Skin epidermis (tissue), 12 donors: ENCODE measurements at regions not wholly inside any gene's neighbourhood (a gene's known extent, or its start where the extent isn't known, plus 50 kb on each side); places are given as distances from the start of the nearest gene placed in this dataset.

ENCODE experiments used
- H3K27ac ChIP-seq, 21 experiments: fragments of 200-600 bp; sonication (generic) in 11 of 21; one replicate each; pipeline ENCODE4 v1.5.0; 2020; ENCODE audit warnings: mild to moderate bottlenecking in 3 of 21, inconsistent platforms in 2 of 21, moderate library complexity in 2 of 21
- H3K4me3 ChIP-seq, 7 experiments: fragments of 200-600 bp; sonication (generic) in 2 of 7; one replicate each; pipeline ENCODE4 v1.5.0; 2020; ENCODE audit warnings: inconsistent platforms in 2 of 7, mild to moderate bottlenecking in 2 of 7, moderate library complexity in 1 of 7

DNA sequence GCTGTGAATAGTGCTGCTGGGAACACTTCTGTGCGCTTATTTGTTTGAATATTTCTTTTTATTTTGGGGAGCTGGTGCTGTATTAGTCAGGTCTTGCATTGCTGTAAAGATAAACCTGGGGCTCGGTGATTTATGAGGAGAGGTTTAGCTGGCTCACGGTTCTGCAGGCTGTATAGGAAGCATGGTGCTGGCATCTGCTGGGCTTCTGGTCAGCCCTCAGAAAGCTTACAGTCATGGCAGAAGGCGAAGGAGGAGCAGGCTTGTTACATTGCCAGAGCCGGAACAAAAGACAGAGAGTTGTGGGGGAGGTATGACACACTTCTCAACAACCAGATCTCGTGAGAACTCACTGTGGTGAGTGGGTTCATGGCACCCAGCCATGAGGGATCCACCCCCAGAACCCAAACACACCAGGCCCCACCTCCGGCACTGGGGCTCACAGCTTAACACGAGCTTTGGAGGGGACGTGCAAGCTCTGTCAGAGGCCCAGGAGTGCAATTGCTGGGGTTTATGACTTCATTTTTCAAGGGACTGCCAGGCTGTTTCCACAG, 68.8 kb upstream of the GATA5 start:
- no peak overlapping the region for H3K27ac ChIP-seq

DNA sequence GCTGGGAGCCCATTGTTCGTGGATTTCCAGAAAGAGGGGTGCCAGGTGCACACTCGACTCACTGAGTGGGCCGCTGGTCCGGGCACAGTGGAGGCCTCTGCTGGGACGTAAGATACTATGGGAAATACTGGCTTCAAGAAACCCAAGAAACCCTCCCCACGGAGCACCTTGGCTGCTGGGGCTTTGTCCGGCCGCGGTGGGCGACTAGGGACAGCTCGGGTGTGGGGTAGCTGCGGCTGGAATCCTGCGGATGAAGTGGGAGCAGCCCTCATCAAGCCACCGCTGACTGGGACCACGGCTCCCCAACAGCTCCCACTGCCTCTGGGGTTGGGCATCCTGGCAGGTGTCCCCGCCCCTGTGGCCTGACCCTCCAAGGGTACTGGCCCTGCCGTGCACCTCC, 69.5 kb upstream of the GATA5 start:
- Histone ChIP-seq H3K27ac (no peak overlapping the region), H3K4me3 (no peak overlapping the region)

More for the DNA sequence above, 68.8 kb upstream of the GATA5 start:
- no peak overlapping the region for H3K4me3 ChIP-seq

DNA sequence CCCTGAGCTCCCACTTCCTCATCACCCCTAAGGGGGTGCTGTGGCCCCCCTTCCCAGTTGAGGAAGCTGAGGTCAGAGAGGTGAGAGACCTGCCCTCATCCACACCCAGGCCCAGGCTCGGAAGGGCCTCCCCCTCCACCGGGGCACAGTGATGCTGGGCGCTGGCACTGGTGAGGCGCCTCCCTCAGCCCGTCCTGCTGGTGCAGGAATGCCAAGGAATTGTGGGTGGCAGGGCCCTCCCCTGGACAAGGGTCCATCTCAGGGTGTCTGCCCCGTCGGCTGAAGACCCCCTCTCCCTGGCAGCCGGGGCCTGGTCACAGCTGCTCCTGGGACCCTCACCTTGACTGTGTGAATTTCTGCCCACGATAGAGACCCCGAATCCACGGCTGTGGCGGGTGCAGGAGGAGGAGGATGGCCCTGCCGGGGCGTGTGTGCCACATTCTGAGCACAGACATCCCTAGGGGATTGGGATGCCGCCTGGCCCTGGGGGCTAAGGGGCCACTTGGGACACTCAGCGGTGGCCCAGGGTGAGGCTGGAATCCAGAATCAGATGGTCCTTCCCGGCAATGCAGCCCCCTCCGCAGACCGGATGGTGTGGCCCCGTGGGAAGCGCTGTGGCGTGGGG, 70.2 kb upstream of the GATA5 start:
- Histone ChIP-seq H3K4me3 (no peak overlapping the region), H3K27ac (no peak overlapping the region)

DNA sequence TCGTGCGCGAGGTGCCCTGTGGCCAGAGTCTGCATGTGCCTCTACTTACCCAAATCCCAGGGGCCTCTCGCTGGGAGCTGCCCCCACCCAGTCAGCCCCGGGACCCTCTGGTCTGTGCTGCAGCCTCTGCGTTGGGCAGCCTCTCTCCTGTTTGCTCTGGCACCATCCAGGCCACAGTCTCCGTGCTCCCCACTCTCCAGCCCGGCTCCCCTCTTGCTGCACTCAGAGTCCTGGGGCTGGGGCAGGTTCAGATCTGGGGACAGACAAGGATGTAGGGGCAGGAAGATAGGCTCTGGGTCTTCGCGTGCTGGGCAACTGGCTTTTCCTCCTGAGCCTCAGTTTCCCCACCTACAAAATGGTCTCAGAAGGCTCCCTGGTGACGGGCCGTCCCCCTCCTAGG, 70.8 kb upstream of the GATA5 start:
- H3K4me3 ChIP-seq, result no peak overlapping the region
- no peak overlapping the region for H3K27ac ChIP-seq

DNA sequence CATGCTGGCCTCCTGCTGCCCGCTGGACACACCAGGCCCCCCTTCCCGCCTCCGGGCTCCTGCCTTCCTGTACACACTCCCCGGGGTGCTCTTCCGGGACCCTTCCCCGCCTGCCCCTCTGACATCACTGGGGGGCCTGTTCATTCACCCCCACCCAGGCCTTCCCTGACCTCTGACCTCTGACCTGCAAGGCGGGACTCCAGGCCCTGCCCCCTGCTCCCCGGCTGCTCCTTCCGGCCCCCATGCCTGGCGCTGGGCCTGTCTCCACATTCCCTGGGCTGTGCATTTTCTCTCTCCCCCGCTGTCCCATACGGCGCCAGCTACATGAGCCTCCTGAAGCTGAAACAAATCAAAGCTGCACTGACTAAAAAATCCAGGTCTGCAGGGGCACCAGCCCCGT, 71.6 kb upstream of the GATA5 start:
- Histone ChIP-seq H3K27ac (no peak overlapping the region), H3K4me3 (no peak overlapping the region)

DNA sequence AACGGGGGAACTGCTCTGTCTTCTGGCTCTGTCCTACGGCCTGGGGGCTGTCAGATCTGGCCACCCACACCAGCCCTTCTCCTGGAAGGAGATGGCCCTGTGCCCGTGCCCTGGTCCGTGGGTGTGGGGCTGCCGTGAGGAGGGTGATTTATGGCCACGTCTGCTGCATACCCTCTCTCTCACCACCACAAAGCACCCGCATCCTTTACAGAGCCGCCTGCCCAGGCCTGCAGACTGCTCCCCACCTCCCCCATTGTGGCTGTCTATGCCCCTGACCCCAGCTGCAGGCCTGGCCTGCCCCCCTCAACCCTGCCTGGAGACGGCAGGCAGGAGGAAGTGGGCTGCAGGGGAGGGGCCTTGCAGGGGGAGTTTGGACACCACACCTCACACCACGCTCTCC, 72.7 kb upstream of the GATA5 start:
- Histone ChIP-seq H3K4me3 (no peak overlapping the region), H3K27ac (no peak overlapping the region)

DNA sequence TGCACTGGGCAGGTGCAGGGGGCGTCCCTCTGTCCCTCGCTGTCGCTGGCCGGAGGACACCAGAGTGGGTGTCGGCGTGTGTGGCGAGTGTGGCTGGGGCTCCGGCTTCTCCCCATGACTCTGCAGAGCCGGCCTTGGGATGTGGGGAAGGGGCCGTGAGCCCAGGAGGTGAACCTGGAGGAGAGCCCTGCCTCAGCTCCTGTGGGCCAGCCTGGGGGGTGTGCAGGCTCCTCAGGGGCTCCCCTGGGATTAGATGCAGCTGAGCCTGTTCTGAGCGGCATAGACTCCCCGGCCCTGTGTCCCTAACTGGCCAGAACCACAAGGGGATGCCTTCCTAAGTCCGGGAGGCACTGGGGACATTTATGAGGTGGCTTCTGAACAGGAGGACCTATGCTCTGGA, 73.2 kb upstream of the GATA5 start:
- H3K27ac ChIP-seq, result no peak overlapping the region
- no peak overlapping the region for H3K4me3 ChIP-seq

DNA sequence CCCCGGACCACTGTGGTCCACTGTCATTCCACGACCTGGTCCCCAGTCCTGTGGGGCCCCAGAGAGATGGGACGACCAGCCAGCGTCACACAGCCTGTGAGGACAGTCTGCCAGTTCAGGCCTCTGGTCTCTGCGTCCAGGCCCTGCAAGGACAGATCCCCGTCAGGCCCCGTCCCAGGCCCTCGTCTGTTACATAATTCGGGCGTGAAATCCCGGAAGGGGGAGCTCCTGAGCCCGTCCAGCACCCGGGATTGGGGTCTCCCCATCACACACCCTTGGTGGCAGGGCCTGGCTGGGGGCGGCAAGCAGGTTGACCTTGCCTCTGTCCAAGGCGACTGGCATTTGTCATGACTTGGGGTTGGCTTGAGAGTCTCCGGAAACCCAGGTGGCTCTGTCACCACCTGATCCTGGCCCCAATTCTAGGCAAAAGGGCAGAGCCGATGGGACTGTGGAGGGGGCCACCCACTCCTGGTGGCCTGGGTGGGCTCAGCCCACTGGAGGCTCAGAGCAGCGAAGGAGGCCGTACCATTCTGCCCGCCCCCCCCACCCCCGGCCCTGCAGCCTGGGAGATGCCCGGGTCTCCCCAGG, 73.8 kb upstream of the GATA5 start:
- no peak overlapping the region for H3K4me3 ChIP-seq
- H3K27ac ChIP-seq, result no peak overlapping the region

DNA sequence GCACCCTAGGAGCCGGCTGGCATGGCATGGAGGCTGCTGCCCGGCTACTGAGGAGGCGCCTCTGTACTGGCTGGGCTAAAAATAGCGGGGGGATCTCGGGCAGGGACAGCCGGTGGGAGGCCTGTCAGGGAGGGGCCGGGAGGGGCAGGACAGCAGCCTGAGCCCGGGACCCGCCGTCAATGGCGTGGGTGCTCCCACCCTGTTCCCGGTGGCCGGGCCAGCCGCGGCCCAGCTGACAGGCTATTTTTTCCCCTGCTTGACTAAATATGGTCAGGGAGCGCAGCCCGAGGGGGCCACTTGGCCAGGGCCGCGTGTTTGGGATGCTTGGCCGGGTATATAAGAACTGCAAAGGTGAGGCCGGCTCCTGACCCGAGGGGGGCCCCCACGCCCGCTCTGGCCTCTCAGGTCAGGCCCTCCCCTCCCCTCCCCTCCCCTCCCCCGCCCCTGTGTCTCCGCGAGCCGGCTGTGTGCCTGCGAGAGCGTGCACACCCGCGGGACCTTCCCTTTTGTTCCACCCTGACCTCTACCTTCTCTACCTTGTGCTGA, 74.4 kb upstream of the GATA5 start:
- Histone ChIP-seq H3K27ac (no peak overlapping the region), H3K4me3 (peak overlapping the region in 1 of 7 experiments; percentile 19)

DNA sequence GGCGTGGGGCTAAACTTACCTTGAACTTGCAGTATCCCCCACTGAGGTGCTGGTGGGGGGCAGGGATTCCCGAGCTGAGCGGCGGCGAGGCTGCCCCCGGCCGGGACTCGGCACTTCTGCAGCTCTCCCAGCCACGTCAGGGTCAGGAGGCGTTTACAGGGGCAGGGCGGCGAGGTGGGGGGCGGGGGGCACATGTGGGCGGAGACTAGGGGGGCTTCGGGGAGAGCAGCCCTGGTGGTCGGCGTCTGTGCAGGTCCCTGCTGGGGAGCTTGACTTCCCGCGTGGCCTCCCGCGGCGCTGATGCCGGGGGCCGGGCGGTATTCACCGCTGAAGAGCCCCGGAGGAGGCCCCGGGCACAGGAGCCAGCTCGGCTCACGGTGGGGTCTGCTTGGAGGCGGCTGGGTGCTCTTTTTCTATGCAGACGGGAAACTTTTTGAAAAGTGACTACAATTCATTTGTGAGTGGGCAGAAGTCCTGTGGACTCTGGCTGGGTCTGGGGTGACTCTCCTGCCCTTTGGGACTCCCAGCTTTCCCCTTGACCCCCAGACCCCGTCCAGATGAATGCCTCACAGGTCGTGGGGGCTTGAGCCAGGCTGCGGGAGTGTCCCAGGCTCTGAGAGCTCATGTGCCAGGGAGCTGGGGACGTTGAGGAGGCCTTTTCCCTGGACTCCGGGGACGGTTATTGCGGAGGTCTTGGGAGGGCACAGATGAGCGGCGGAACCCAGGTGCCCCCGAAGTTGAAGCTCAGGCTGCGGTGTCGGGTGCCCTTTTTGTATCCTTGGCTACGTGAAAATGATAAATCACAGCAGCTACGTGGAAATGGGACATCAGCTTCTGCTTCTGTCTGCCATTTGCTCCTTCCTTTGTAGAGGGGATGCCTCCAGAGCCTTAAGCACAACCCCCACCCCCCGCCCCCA, 75.9 kb upstream of the GATA5 start:
- Histone ChIP-seq H3K27ac (no peak overlapping the region), H3K4me3 (peak overlapping the region in 1 of 7 experiments; percentile 19)

DNA sequence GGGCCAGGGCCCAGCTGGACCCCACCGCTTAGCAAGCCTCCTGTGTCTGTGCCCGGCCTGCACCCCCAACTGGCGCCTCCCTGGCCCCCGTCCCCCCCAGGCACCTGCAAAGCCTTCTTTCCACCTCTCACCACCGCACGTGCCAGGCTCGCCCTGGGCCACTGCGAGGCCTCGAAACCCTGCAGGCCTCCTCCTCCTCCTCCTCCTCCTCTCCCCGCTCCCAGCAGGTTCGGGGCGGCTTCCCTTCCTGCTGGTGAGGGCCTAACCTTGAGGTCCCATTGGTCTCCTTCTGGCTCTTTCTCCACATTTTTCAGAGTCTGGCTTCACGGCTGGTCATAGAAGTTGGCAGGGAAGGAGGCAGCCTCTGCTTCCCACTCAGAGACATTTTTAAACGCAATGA, 76.8 kb upstream of the GATA5 start:
- no peak overlapping the region for H3K27ac ChIP-seq
- H3K4me3 ChIP-seq, result no peak overlapping the region

DNA sequence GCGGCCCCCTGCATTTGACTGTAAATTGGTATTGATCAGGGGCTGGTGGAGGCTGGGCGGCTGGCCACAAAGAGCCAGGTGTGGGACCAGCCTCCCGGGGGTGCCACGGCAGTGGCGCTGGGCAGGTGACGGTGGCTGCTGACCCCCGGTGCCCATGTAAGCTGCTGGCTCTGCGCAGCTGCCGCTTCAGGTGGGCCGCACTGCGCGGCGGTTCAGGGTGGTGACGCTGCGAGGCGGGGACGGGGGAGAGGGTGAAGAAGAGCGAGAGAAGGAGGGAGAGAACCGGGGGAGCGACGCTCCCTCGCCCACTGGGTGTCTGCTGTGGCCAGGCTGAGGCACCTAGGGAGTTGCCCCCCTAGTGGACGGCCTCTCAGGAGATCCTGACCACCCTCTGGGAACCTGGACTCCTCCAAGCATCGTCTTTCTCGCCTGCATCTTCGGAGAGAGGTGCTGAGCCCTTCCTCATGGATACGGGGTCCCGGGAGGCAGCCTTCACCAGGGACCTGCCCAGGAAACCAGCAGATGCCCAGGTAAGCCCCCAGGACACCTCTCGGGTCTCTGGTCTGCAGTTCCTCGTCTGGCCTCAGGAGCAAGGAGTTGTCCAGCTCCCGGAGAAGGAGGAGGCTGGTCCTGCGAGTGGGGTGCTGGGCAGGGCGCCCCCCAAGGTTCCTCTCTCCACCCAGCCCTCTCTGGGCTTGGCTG, 77.5 kb upstream of the GATA5 start:
- no peak overlapping the region for H3K27ac ChIP-seq
- H3K4me3 ChIP-seq, result no peak overlapping the region

DNA sequence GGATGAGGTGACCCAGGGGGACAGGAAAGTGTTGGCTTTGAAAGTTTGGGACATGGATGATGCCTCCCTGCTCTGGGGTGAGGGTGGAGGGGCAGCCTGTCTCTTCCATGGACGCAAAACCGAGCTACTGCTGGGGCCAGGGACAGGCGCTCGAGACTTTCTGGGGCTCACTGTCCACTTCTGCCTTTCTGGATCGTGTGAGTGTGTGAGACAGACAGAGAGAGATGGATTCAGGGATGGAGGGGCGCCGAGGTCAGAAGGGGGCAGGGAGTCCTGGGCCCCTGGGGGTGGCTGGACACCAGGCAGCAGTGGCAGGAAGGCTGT, 78.0 kb upstream of the GATA5 start:
- Histone ChIP-seq H3K4me3 (no peak overlapping the region), H3K27ac (no peak overlapping the region)

DNA sequence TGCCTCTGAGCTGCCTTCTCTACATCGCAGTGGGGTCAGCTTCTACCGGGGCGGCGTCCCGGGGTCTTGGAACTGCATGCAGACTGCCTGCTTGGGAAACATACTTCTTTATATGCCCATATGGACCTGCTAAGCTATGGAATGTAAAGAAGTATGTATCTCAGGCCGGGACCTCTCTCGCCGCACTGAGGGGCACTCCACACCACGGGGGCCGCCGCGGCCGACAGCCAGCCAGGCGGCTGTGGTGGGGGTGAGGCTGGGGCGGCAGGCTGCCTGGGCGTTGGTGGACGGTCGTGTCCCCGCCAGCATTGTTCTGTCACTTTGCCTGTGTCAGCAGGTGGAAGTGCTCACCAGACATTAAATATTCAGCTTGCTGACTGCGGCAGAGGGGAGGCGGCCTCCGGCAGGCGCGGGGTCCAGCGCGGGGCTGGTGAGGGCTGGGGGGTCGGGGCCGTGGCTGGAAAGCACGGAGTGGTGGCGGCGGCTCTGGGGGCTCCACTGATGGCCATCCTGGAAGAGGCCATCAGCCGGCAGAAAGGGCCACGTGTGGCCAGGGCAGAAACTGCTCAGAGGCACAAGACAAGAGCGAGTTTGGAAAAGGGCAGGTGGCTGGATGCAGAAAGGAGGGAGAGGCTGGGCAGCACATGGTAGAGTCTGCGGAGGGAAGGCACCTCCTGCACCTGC, 78.6 kb upstream of the GATA5 start:
- Histone ChIP-seq H3K27ac (no peak overlapping the region), H3K4me3 (no peak overlapping the region)

DNA sequence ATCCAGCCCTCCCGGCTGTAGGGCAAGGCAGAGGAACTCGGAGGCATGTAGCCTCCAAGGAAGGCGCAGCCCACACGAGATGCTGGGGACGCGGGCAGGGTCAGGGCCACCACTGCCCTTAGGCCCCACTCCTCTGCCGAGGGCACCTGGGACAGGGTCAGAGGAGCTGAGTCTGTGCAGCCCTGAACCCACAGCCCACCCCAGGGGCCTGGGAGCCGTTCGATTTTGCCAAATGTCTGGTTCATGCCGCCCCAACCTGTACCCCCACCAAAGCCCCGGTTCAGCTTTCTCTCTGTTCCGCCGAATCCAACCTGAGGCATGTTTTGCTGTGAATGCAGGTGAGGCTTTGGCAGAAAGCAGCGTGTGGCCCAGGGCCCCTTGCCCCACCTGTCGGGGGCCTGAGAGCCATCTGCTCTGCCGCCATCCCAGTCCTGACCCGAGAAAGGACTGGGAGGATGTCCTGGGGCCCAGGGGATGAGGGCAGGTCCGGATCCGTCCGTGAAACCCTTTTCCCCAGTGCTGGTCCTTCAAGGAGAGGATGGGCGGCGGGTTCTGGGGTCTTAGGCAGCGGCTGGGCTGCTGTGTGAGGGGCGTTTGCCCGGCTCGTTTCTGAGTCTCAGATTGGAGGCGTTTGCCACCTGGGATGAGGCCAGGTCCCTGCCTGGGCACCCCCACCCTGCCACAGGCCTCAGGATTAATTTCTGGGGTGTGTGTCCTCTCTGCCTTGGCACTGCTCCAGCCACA, 79.3 kb upstream of the GATA5 start:
- Histone ChIP-seq H3K4me3 (no peak overlapping the region), H3K27ac (no peak overlapping the region)

DNA sequence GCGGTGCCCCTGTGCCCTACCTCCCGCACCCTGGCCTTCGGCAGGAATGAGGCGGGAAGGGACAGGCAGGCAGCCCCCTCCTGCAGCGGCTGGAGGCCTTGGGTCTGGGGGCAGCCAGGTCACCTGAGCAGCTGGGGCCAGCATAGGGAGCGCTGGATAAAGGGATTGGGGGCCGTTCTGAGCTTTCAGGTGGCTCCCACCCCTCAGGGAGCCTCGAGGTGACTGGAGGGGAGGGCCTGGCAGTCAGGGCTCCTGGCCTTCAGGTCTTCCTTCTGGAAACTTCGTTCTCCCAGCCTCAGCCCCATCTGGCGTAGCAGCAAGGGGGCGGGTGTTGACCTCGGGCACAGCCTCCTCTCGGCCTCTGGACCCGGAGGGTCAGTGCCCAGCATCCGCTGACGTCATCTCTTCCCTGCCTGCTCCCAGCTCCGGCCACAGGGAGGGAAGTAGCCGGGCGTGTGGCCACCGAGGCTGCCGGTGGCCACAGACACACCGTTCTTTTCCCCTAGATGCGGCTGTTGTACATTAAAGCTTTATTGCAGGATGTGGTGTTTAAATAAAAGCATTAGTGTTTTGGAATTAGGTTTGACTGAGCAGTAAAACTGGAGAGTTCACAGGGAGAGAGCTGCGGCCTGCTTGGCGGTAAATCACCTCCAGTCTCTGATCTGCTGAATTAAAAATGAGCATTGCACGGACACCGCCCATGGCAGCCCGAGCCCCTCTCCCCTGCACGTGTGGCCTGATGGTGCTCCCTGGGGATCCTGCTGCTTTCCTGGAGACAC, 80.0 kb upstream of the GATA5 start:
- Histone ChIP-seq H3K27ac (no peak overlapping the region), H3K4me3 (no peak overlapping the region)

DNA sequence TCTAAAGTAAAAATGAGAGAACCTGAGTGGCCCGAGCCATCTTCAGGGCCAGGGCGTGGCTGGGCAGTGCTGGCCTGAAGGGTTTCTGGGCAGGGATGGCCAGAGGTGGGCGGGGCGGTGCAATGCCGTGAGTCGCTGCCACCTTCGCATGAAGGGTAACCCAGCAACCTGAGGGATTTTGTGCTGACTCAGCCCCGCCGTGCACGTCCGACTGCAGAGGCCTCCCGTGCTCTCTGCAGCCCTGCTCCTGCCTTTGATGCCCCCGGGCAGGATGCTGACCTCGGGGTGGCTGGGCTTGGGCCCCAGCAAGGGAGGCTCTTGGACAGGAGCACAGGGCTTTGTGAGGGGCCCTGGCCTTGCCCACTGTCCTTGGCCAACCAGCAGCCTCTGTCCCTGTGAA, 81.7 kb upstream of the GATA5 start:
- no peak overlapping the region for H3K27ac ChIP-seq
- H3K4me3 ChIP-seq, result no peak overlapping the region

DNA sequence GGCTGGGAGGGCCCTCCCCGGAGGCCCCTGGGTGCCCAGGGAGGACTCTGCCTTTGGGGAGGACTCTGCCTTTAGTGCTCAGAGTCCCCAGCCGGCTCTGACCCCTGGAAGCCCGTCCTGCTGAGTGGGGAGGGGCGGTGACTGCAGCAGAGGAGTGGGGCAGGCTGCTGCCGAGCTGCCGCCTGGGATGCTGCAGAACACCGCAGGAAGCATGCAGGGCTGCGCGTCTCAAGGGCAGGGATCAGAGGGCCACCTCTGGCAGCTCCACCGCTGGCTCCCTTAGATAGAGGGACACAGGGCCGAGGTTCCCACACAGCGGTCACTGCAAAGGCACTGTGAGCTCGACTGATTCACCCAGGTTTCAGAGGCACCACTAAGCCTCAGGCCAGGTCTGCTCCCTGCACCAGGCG, 82.2 kb upstream of the GATA5 start:
- Histone ChIP-seq H3K4me3 (no peak overlapping the region), H3K27ac (no peak overlapping the region)
